ENCODE measurements at regions not wholly inside any gene's neighbourhood (a gene's known extent, or its start where the extent isn't known, plus 50 kb on each side); places are given as distances from the start of the nearest gene placed in this dataset.
"Not testable (repeated sequence)": the region's sequence is repeated elsewhere in the genome, so short reads cannot be mapped to it uniquely, and the experiment has no call there.

- not testable (repeated sequence) for TF ChIP-seq CTCF (IDR thresholded peaks at IDR 0.05); ZFX (IDR thresholded peaks at IDR 0.05; ENCODE audit: borderline replicate concordance)
These were observed 108.9 kb downstream of the DDX11 start for GRCh38 chr12:31182571-31182970.

Measured in 22Rv1 (cell line).